Tibial nerve (tissue), 4 donors: ENCODE measurements at regions not wholly inside any gene's neighbourhood (a gene's known extent, or its start where the extent isn't known, plus 50 kb on each side); places are given as distances from the start of the nearest gene placed in this dataset.

Source experiments
- EP300 ChIP-seq, 2 donors: sonication (generic); formaldehyde crosslinking; IDR thresholded peaks; one replicate each; pipeline ENCODE4 v1.6.1; 2017; ENCODE audit warnings: antibody characterized with exemption in 2 of 2, mild to moderate bottlenecking in 1 of 2
- POLR2A ChIP-seq, 2 donors: fragments of 450-650 bp; IDR thresholded peaks; one replicate each; pipeline ENCODE4 v1.6.1; 2017; ENCODE audit warnings: antibody characterized with exemption in 2 of 2, mild to moderate bottlenecking in 2 of 2, moderate library complexity in 2 of 2
- TF ChIP-seq, protein P1 (sequence below), 5 experiments: fragments of 200-600 bp in 3 of 5; fragments of 450-650 bp in 2 of 5; sonication (generic) in 3 of 5; IDR thresholded peaks; one replicate each; pipeline ENCODE4 v1.5.1; 2016 to 2019; ENCODE audit warnings: antibody characterized with exemption in 5 of 5, mild to moderate bottlenecking in 3 of 5, moderate library complexity in 2 of 5

GRCh38 chr5:166073901-166074581 is 2217.4 kb upstream of the WWC1 start:
- TF ChIP-seq, protein P1, sequence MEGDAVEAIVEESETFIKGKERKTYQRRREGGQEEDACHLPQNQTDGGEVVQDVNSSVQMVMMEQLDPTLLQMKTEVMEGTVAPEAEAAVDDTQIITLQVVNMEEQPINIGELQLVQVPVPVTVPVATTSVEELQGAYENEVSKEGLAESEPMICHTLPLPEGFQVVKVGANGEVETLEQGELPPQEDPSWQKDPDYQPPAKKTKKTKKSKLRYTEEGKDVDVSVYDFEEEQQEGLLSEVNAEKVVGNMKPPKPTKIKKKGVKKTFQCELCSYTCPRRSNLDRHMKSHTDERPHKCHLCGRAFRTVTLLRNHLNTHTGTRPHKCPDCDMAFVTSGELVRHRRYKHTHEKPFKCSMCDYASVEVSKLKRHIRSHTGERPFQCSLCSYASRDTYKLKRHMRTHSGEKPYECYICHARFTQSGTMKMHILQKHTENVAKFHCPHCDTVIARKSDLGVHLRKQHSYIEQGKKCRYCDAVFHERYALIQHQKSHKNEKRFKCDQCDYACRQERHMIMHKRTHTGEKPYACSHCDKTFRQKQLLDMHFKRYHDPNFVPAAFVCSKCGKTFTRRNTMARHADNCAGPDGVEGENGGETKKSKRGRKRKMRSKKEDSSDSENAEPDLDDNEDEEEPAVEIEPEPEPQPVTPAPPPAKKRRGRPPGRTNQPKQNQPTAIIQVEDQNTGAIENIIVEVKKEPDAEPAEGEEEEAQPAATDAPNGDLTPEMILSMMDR (IDR thresholded peaks at IDR 0.05) = no peak
- TF ChIP-seq POLR2A (IDR thresholded peaks at IDR 0.05) = no peak
- TF ChIP-seq EP300 (IDR thresholded peaks at IDR 0.05) = no peak
